GM23248 (cell line): ENCODE measurements at regions not wholly inside any gene's neighbourhood (a gene's known extent, or its start where the extent isn't known, plus 50 kb on each side); places are given as distances from the start of the nearest gene placed in this dataset.

Source experiments
- EZH2 ChIP-seq: fragments of 200-600 bp; sonication (generic); IDR thresholded peaks from 2 replicates; pipeline ENCODE4 v1.6.1; 2018; ENCODE audit warnings: antibody characterized with exemption, mild to moderate bottlenecking; ENCODE audit not compliant: insufficient read depth, poor library complexity, severe bottlenecking
- EZH2phosphoT487 ChIP-seq: fragments of 200-600 bp; sonication (generic); IDR thresholded peaks from 2 replicates; pipeline ENCODE4 v1.6.1; 2018; ENCODE audit warnings: antibody characterized with exemption, moderate library complexity, mild to moderate bottlenecking, low read depth; ENCODE audit not compliant: insufficient read depth

DNA sequence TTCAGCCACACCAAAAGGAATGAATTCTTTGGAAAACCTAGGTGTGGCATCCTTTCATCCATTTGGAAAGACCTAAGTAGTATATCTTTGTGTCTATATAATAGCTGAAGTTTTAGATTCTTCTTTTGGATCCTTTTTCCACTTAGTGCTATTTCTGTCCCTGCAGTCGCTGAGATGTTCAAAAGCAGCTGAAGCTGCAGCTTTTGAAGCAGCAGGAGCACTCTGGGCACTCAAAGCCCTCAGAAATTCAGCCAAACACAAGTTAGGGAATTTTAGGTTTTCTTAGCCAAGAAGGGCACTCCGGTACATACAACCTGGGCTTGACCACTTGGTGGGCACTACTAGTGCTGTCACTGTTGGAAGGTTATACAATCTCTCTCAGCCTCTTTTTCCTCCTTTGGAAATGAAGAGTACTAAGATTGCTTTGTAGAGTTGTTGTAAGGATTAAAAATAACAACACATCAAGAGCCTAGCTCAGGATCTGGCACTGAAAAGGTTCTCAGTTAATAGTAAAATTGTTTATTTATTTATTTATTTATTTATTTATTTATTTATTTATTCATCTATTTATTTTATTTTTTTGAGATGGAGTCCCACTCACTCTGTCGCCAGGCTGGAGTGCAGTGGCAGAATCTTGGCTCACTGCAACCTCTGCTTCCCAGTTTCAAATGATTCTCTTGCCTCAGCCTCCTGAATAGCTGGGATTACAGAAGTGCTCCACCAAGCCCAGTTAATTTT lies 71.9 kb upstream of the SLC22A16 start:
- TF ChIP-seq EZH2 (no peak), EZH2phosphoT487 (no peak)
